Endothelial cell of umbilical vein (primary cell): ENCODE measurements at regions not wholly inside any gene's neighbourhood (a gene's known extent, or its start where the extent isn't known, plus 50 kb on each side); places are given as distances from the start of the nearest gene placed in this dataset.

Source experiments
- BruUV-seq: library from RNA; stranded (reverse); fragments of 400-500 nt; replicated peaks from 2 replicates; lab custom pipeline; 2021; lab: Mats Ljungman, UMichigan
- CTCF ChIA-PET: fragments of 300-600, 350-600 bp; sonication (Branson Sonifier 250); formaldehyde crosslinking; loops from one replicate; lab custom pipeline; 2021; ENCODE audit warnings: antibody characterized with exemption, inconsistent platforms; lab: Charles Lee
- POLR2A ChIA-PET: fragments of 300-600, 350-600 bp; sonication (Branson Sonifier 250); formaldehyde crosslinking; loops from one replicate; lab custom pipeline; 2021; ENCODE audit warnings: antibody characterized with exemption, inconsistent platforms; lab: Charles Lee
- DNase-seq: peaks from one replicate; pipeline ENCODE4 v3.0.0-alpha.2; 2011; ENCODE audit warnings: low read depth, low spot score
- FAIRE-seq: peaks from 2 replicates; lab custom pipeline; 2011; peaks lifted over from hg19 to GRCh38; lab: Jason Lieb, UNC
- H2AFZ ChIP-seq: 2 replicates; pipeline ENCODE4 v1.6.0; 2012; ENCODE audit warnings: low read depth, low read length, control low read depth, inconsistent platforms
- H3K27ac ChIP-seq: 2 replicates; pipeline ENCODE4 v1.5.1; 2011; ENCODE audit warnings: low read depth, mild to moderate bottlenecking, control low read depth, low read length, moderate library complexity; ENCODE audit not compliant: insufficient read depth
- H3K27me3 ChIP-seq, 2 experiments: 2 replicates each; pipeline versions ENCODE4 v1.6.0 to v1.6.1; 2011; ENCODE audit warnings: low read length in 2 of 2, mixed read lengths in 1 of 2; ENCODE audit not compliant: control insufficient read depth in 2 of 2, insufficient read depth in 2 of 2
- H3K36me3 ChIP-seq, 2 experiments: 2 replicates in 1 of 2; 3 replicates in 1 of 2; pipeline ENCODE4 v1.5.1; 2011; ENCODE audit warnings: low read length in 2 of 2, mild to moderate bottlenecking in 1 of 2, moderate library complexity in 1 of 2; ENCODE audit not compliant: control insufficient read depth in 2 of 2, insufficient read depth in 2 of 2; ENCODE audit errors: extremely low read depth in 1 of 2
- H3K4me1 ChIP-seq: 3 replicates; pipeline ENCODE4 v1.5.1; 2011; ENCODE audit warnings: mild to moderate bottlenecking, low read length; ENCODE audit not compliant: control insufficient read depth, insufficient read depth; ENCODE audit errors: extremely low read depth
- H3K4me2 ChIP-seq: 2 replicates; pipeline ENCODE4 v1.6.1; 2011; ENCODE audit warnings: low read length, control low read depth, mixed read lengths; ENCODE audit not compliant: insufficient read depth
- H3K4me3 ChIP-seq, 3 experiments: fragments of 200-600 bp in 1 of 3; sonication (generic), shearing (Covaris generic) in 1 of 3; replicated peaks in 1 of 3; 2 replicates each; pipeline ENCODE4 v1.5.1; 2011 to 2016; ENCODE audit warnings: control low read depth in 3 of 3, low read length in 3 of 3, mild to moderate bottlenecking in 2 of 3, inconsistent platforms in 1 of 3, low read depth in 1 of 3, moderate library complexity in 1 of 3; ENCODE audit not compliant: insufficient read depth in 1 of 3
- H3K79me2 ChIP-seq: 2 replicates; pipeline ENCODE4 v1.6.0; 2012; ENCODE audit warnings: low read length, inconsistent platforms; ENCODE audit not compliant: control insufficient read depth, insufficient read depth
- H3K9ac ChIP-seq: replicated peaks from 2 replicates; pipeline ENCODE3; 2011; ENCODE audit warnings: low read length, control low read depth; ENCODE audit not compliant: insufficient read depth; ENCODE audit errors: extremely low read depth
- H3K9me1 ChIP-seq: replicated peaks from 3 replicates; pipeline ENCODE4 v1.6.0; 2011; ENCODE audit warnings: mild to moderate bottlenecking, low read length; ENCODE audit not compliant: control insufficient read depth, insufficient read depth; ENCODE audit errors: extremely low read depth
- H3K9me3 ChIP-seq: replicated peaks from 2 replicates; pipeline ENCODE4 v1.5.1; 2012; ENCODE audit warnings: low read length, inconsistent platforms; ENCODE audit not compliant: control insufficient read depth, insufficient read depth
- H4K20me1 ChIP-seq: replicated peaks from 2 replicates; pipeline ENCODE3; 2011; ENCODE audit warnings: mild to moderate bottlenecking, low read length; ENCODE audit not compliant: control insufficient read depth, insufficient read depth; ENCODE audit errors: extremely low read depth
- CTCF ChIP-seq, 2 donors: IDR thresholded peaks; 1 replicate in 1 of 2; 2 replicates in 1 of 2; pipeline ENCODE4 v1.5.1; 2011; ENCODE audit warnings: low read length in 2 of 2, mild to moderate bottlenecking in 2 of 2, moderate library complexity in 2 of 2, control low read depth in 1 of 2, inconsistent platforms in 1 of 2, low read depth in 1 of 2; ENCODE audit not compliant: insufficient read depth in 1 of 2; ENCODE audit errors: extremely low read depth in 1 of 2
- EZH2 ChIP-seq: IDR thresholded peaks from 2 replicates; pipeline ENCODE4 v1.6.1; 2012; ENCODE audit warnings: borderline replicate concordance, low read depth, mild to moderate bottlenecking, moderate library complexity, low read length, inconsistent platforms; ENCODE audit not compliant: severe bottlenecking
- FOS ChIP-seq: IDR thresholded peaks from 2 replicates; pipeline ENCODE4 v1.6.1; 2011; ENCODE audit warnings: mild to moderate bottlenecking, low read length, moderate library complexity, borderline replicate concordance; ENCODE audit not compliant: insufficient read depth
- GATA2 ChIP-seq: IDR thresholded peaks from 2 replicates; pipeline ENCODE4 v1.7.0; 2011; ENCODE audit warnings: low read depth, mild to moderate bottlenecking, moderate library complexity, mixed read lengths, low read length; ENCODE audit not compliant: insufficient read length, insufficient read depth
- JUN ChIP-seq: IDR thresholded peaks from 2 replicates; pipeline ENCODE4 v1.6.1; 2011; ENCODE audit warnings: borderline replicate concordance, low read depth; ENCODE audit not compliant: insufficient read length, insufficient read depth
- MYC ChIP-seq: IDR thresholded peaks from one replicate; pipeline ENCODE4 v1.6.1; 2011; ENCODE audit warnings: mild to moderate bottlenecking, low read depth, low read length
- POLR2A ChIP-seq: IDR thresholded peaks from 2 replicates; pipeline ENCODE4 v1.6.1; 2012; ENCODE audit warnings: low read depth, mild to moderate bottlenecking, control low read depth, low read length
- POLR2AphosphoS5 ChIP-seq: IDR thresholded peaks from 2 replicates; pipeline ENCODE4 v1.6.1; 2012; ENCODE audit warnings: low read depth, mild to moderate bottlenecking, control low read depth, low read length, moderate library complexity; ENCODE audit not compliant: insufficient read depth
- dilution Hi-C: fragments of 300-500 bp; cut with MboI; formaldehyde crosslinking; loops from one replicate; pipeline ENCODE4 v1.15.0; 2019; ENCODE audit warnings: low sequenced_read_pairs; ENCODE audit not compliant: extremely low pct_ligation_motif_present
- intact Hi-C: fragments of 100-400 bp; cut with micrococcal nuclease; formaldehyde crosslinking; loops from one replicate; pipeline ENCODE4 v1.10.0; 2022
- TF ChIP-seq, protein P1 (sequence below): IDR thresholded peaks from 2 replicates; pipeline ENCODE4 v1.6.1; 2011; ENCODE audit not compliant: insufficient read depth, insufficient read length

DNA sequence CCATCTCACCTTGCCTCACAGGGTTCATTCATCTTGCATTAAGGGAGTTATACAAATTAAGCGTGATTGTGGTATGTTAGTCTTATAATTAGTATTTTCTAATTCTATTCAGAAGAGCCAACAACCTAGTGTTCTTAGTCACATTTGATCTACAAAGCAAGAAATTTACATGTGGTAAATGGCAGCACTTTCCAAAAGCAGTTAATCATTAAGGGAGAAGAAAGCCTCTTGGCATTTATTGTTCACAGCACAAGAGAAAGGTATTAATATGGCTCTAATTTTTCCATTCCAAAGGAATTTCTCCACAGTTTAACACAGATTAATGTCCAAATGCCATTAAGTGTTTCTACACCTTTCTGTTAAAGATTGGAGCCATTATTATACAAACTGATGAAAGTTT lies 1077.1 kb downstream of the ZPLD1 start:
- intact Hi-C loops: no loop called here

DNA sequence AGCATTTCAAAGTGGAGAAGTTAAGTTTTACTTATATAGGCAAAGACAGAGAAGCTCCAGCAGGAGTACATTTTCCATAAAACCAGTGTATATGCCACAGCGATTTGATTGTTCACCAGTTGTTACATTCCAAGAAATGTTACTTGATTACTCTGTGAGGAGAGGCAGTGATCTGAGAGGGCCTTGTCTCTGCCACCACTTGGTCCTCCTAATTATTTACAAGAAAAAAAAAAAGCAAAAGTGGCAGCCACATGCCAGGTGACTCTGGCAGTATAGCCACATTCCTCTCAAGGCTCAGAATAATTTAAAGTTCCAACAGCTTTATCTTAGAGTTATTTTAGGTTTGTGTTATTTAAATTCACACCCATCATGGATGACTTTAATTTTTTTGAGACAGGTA lies 1077.8 kb downstream of the ZPLD1 start:
- H3K27ac ChIP-seq: no peak overlapping the region
- no peaks in the 10 kb centered on the region for H4K20me1 ChIP-seq
- BruUV-seq: no TSS peak
- intact Hi-C loops (no loop called here), dilution Hi-C loops (no loop called here)
- CTCF ChIA-PET: no interaction called here
- TF ChIP-seq CTCF (IDR thresholded peaks at IDR 0.05; ENCODE audit: extremely low read depth in 1 of 2, insufficient read depth in 1 of 2, low read depth in 1 of 2, low read length in 2 of 2) (no peak), FOS (no peak), GATA2 (no peak), JUN (no peak), POLR2AphosphoS5 (no peak), POLR2A (no peak), MYC (no peak), EZH2 (no peak)
- TF ChIP-seq, protein P1, sequence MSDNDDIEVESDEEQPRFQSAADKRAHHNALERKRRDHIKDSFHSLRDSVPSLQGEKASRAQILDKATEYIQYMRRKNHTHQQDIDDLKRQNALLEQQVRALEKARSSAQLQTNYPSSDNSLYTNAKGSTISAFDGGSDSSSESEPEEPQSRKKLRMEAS: no peak
- no peak overlapping the region for H3K4me3 ChIP-seq
- FAIRE-seq: no peak
- no peaks in the 10 kb centered on the region for H3K9me3 ChIP-seq
- H2AFZ ChIP-seq: no peak overlapping the region
- no peaks in the 10 kb centered on the region for H3K36me3 ChIP-seq
- H3K4me1 ChIP-seq: no peaks in the 10 kb centered on the region
- H3K9ac ChIP-seq: no peak overlapping the region
- H3K79me2 ChIP-seq: no peaks in the 10 kb centered on the region
- POLR2A ChIA-PET: no interaction called here
- H3K27me3 ChIP-seq: no peaks in the 10 kb centered on the region
- no peaks in the 10 kb centered on the region for H3K9me1 ChIP-seq
- H3K4me2 ChIP-seq: no peak overlapping the region
- no peak for DNase-seq

More for the DNA sequence above, 1077.1 kb downstream of the ZPLD1 start:
- Histone ChIP-seq H2AFZ (no peak overlapping the region), H3K9ac (no peak overlapping the region), H3K4me3 (no peak overlapping the region), H3K9me1 (no peaks in the 10 kb centered on the region), H3K36me3 (no peaks in the 10 kb centered on the region), H3K4me2 (no peak overlapping the region), H3K9me3 (no peaks in the 10 kb centered on the region), H4K20me1 (no peaks in the 10 kb centered on the region), H3K79me2 (no peaks in the 10 kb centered on the region), H3K27me3 (no peaks in the 10 kb centered on the region), H3K27ac (no peak overlapping the region), H3K4me1 (no peaks in the 10 kb centered on the region)
- FAIRE-seq: no peak
- no TSS peak for BruUV-seq
- no peak for TF ChIP-seq POLR2A
- TF ChIP-seq, protein P1: no peak
- dilution Hi-C loops: no loop called here
- CTCF ChIA-PET: no interaction called here
- POLR2A ChIA-PET: no interaction called here
- no peak for DNase-seq
